IMR-90 (cell line): ENCODE measurements at regions not wholly inside any gene's neighbourhood (a gene's known extent, or its start where the extent isn't known, plus 50 kb on each side); places are given as distances from the start of the nearest gene placed in this dataset.
A peak's percentile ranks its signal among the peaks of the same experiment; 100 is the strongest.

Source experiments
- ATAC-seq: fragments of 200-7000 bp; cut with Tn5 transposase; 2 replicates; pipeline ENCODE4 v1.9.1; 2020; ENCODE audit warnings: low read depth, mild to moderate bottlenecking, moderate library complexity
- BruUV-seq: library from RNA; stranded (reverse); fragments of 400-500 nt; replicated peaks from 2 replicates; lab custom pipeline; 2021; lab: Mats Ljungman, UMichigan
- CTCF ChIA-PET: fragments of 300-600 bp; formaldehyde crosslinking; extraction: SDS; loops from one replicate; lab custom pipeline; 2021; ENCODE audit warnings: antibody characterized with exemption; lab: Yijun Ruan, JAX
- POLR2A ChIA-PET: fragments of 300-600 bp; sonication (Branson Sonifier 250); formaldehyde crosslinking; loops from one replicate; lab custom pipeline; 2022; ENCODE audit warnings: antibody characterized with exemption; ENCODE audit not compliant: unreplicated experiment; lab: Charles Lee
- DNase-seq: peaks from one replicate; pipeline ENCODE4 v3.0.0; 2013
- H2AFZ ChIP-seq: replicated peaks from 2 replicates; pipeline ENCODE3; 2013; ENCODE audit warnings: low read length, mild to moderate bottlenecking; ENCODE audit not compliant: poor library complexity
- H2AK5ac ChIP-seq: 2 replicates; pipeline ENCODE4 v1.6.1; 2013; ENCODE audit warnings: low read depth, low read length, inconsistent platforms
- H2AK9ac ChIP-seq: replicated peaks from 2 replicates; pipeline ENCODE3; 2013; ENCODE audit warnings: mild to moderate bottlenecking, low read depth, low read length, moderate library complexity; ENCODE audit not compliant: poor library complexity
- H2BK120ac ChIP-seq: 2 replicates; pipeline ENCODE4 v1.6.1; 2013; ENCODE audit warnings: low read depth, low read length, inconsistent platforms
- H2BK15ac ChIP-seq: 3 replicates; pipeline ENCODE4 v1.6.1; 2013; ENCODE audit warnings: low read depth, low read length, inconsistent platforms
- H2BK20ac ChIP-seq: 2 replicates; pipeline ENCODE4 v1.6.1; 2013; ENCODE audit warnings: low read depth, mild to moderate bottlenecking, inconsistent platforms, low read length, moderate library complexity
- H2BK5ac ChIP-seq: 2 replicates; pipeline ENCODE4 v1.6.1; 2013; ENCODE audit warnings: mild to moderate bottlenecking, low read depth, low read length, inconsistent platforms; ENCODE audit not compliant: poor library complexity, severe bottlenecking
- H3K14ac ChIP-seq: replicated peaks from 2 replicates; pipeline ENCODE4 v1.6.1; 2013; ENCODE audit warnings: low read depth, low read length, inconsistent platforms
- H3K18ac ChIP-seq: 2 replicates; pipeline ENCODE4 v1.6.1; 2013; ENCODE audit warnings: low read depth, low read length, control low read depth
- H3K23ac ChIP-seq: 2 replicates; pipeline ENCODE4 v1.6.1; 2013; ENCODE audit warnings: low read depth, low read length, inconsistent platforms
- H3K27ac ChIP-seq: 2 replicates; pipeline ENCODE4 v1.5.1; 2013; ENCODE audit warnings: mild to moderate bottlenecking, control low read depth, low read length; ENCODE audit not compliant: insufficient read depth
- H3K27me3 ChIP-seq: 2 replicates; pipeline ENCODE4 v1.6.1; 2013; ENCODE audit warnings: low read length; ENCODE audit not compliant: control insufficient read depth, insufficient read depth
- H3K36me3 ChIP-seq: 2 replicates; pipeline ENCODE4 v1.6.1; 2013; ENCODE audit warnings: low read length, mixed read lengths; ENCODE audit not compliant: control insufficient read depth, insufficient read depth
- H3K4ac ChIP-seq: 2 replicates; pipeline ENCODE4 v1.6.1; 2013; ENCODE audit warnings: low read depth, low read length, inconsistent platforms
- H3K4me1 ChIP-seq: 2 replicates; pipeline ENCODE4 v1.6.1; 2013; ENCODE audit warnings: low read length, mixed read lengths; ENCODE audit not compliant: control insufficient read depth, insufficient read depth
- H3K4me2 ChIP-seq: 2 replicates; pipeline ENCODE4 v1.6.1; 2013; ENCODE audit warnings: low read depth, mild to moderate bottlenecking, control low read depth, low read length, moderate library complexity
- H3K4me3 ChIP-seq: 2 replicates; pipeline ENCODE4 v1.5.1; 2013; ENCODE audit warnings: low read depth, mild to moderate bottlenecking, control low read depth, low read length, moderate library complexity; ENCODE audit not compliant: insufficient read depth
- H3K56ac ChIP-seq: 2 replicates; pipeline ENCODE4 v1.6.1; 2013; ENCODE audit warnings: low read length, inconsistent platforms; ENCODE audit not compliant: insufficient read depth; ENCODE audit errors: extremely low read depth
- H3K79me1 ChIP-seq, 2 experiments: 2 replicates each; pipeline ENCODE4 v1.6.1; 2013; ENCODE audit warnings: low read length in 2 of 2, inconsistent platforms in 1 of 2, low read depth in 1 of 2
- H3K9ac ChIP-seq: 2 replicates; pipeline ENCODE4 v1.6.1; 2013; ENCODE audit warnings: low read depth, low read length, control low read depth
- H3K9me1 ChIP-seq: 2 replicates; pipeline ENCODE4 v1.6.1; 2013; ENCODE audit warnings: low read length, inconsistent platforms; ENCODE audit not compliant: insufficient read depth
- H3K9me3 ChIP-seq: 2 replicates; pipeline ENCODE4 v1.6.1; 2013; ENCODE audit warnings: low read length; ENCODE audit not compliant: control insufficient read depth, insufficient read depth
- H4K20me1 ChIP-seq: 2 replicates; pipeline ENCODE4 v1.6.1; 2013; ENCODE audit warnings: low read length, inconsistent platforms; ENCODE audit not compliant: insufficient read depth
- H4K5ac ChIP-seq: 2 replicates; pipeline ENCODE4 v1.6.1; 2013; ENCODE audit warnings: mild to moderate bottlenecking, low read depth, low read length, control low read depth
- H4K8ac ChIP-seq, 2 experiments: 2 replicates each; pipeline ENCODE4 v1.6.1; 2013; ENCODE audit warnings: low read depth in 2 of 2, low read length in 2 of 2, control low read depth in 1 of 2, inconsistent platforms in 1 of 2
- H4K91ac ChIP-seq: 2 replicates; pipeline ENCODE4 v1.6.1; 2013; ENCODE audit warnings: low read depth, low read length, inconsistent platforms; ENCODE audit not compliant: insufficient read depth
- CEBPB ChIP-seq: IDR thresholded peaks from 2 replicates; pipeline ENCODE4 v1.6.1; 2012; ENCODE audit warnings: low read depth, low read length, improper control_type of control experiment
- CTCF ChIP-seq: conservative IDR thresholded peaks from 2 replicates; pipeline ENCODE4 v1.5.1; 2012; ENCODE audit warnings: mild to moderate bottlenecking, low read depth, low read length, improper control_type of control experiment
- FOS ChIP-seq: fragments of 150-350 bp; IDR thresholded peaks from 2 replicates; pipeline ENCODE4 v1.6.1; 2016; ENCODE audit warnings: low read depth, low read length
- MAFK ChIP-seq: IDR thresholded peaks from 2 replicates; pipeline ENCODE4 v1.6.1; 2012; ENCODE audit warnings: low read depth, low read length, improper control_type of control experiment
- MAZ ChIP-seq: IDR thresholded peaks from 2 replicates; pipeline ENCODE4 v1.6.1; 2012; ENCODE audit warnings: low read depth, mild to moderate bottlenecking, low read length, improper control_type of control experiment, moderate library complexity, borderline replicate concordance
- NFE2L2 ChIP-seq: fragments of 150-350 bp; IDR thresholded peaks from 2 replicates; pipeline ENCODE4 v1.6.1; 2016; ENCODE audit warnings: low read depth, mild to moderate bottlenecking, low read length
- POLR2A ChIP-seq: IDR thresholded peaks from 2 replicates; pipeline ENCODE4 v1.6.1; 2012; ENCODE audit warnings: mild to moderate bottlenecking, low read depth, low read length
- RCOR1 ChIP-seq: IDR thresholded peaks from 2 replicates; pipeline ENCODE4 v1.6.1; 2012; ENCODE audit warnings: mild to moderate bottlenecking, low read length, improper control_type of control experiment; ENCODE audit not compliant: insufficient replicate concordance
- WGBS, 2 experiments: methylation state at CpG; one replicate each; pipeline versions ENCODE4 v1.1.5 to v1.1.7; 2013; ENCODE audit warnings: missing lambda C conversion rate in 2 of 2; ENCODE audit not compliant: insufficient read length in 1 of 2; ENCODE audit errors: extremely low coverage in 2 of 2; 5-methylcytosine and 5-hydroxymethylcytosine counted together
- dilution Hi-C: fragments of 300-500 bp; cut with HindIII; formaldehyde crosslinking; loops from one replicate; pipeline ENCODE4 v1.14.3; 2018; ENCODE audit warnings: low sequenced_read_pairs; ENCODE audit not compliant: unreplicated experiment
- in situ Hi-C: fragments of 300-500 bp; cut with MboI; formaldehyde crosslinking; loops from 3 replicates; pipeline ENCODE4 v1.14.3; 2019; ENCODE audit warnings: low sequenced_read_pairs, inconsistent platforms, mixed read lengths
- intact Hi-C: fragments of 100-400 bp; cut with micrococcal nuclease; formaldehyde crosslinking; loops from 2 replicates; pipeline ENCODE4 v1.10.0; 2022

GRCh38 chr5:58912116-58912515 lies 329.2 kb downstream of the RAB3C start:
- H3K4me3 ChIP-seq, result no peak overlapping the region
- intact Hi-C loops, result no loop called here
- H3K4me2 ChIP-seq, result no peak overlapping the region
- no peak overlapping the region for H3K18ac ChIP-seq
- H3K79me1 ChIP-seq, result no peaks in the 10 kb centered on the region
- in situ Hi-C loops, result no loop called here
- H2AFZ ChIP-seq, result no peak overlapping the region
- H3K23ac ChIP-seq, result no peak overlapping the region
- H4K8ac ChIP-seq, result no peak overlapping the region
- H2BK15ac ChIP-seq, result no peak overlapping the region
- H3K14ac ChIP-seq, result no peak overlapping the region
- DNase-seq, result no peak
- H2BK20ac ChIP-seq, result no peak overlapping the region
- H2AK5ac ChIP-seq, result no peak overlapping the region
- no CpG with 5 or more reads among the region's 1 CpG for WGBS, 2 experiments
- dilution Hi-C loops, result no loop called here
- TF ChIP-seq CEBPB, result no peak
- no peak for TF ChIP-seq RCOR1
- no peak for TF ChIP-seq MAZ
- no peak for TF ChIP-seq FOS
- TF ChIP-seq CTCF, result no peak
- TF ChIP-seq NFE2L2, result peak; percentile 78
- TF ChIP-seq MAFK, result peak; percentile 43; the same call in 1 of the 2 replicates
- no peak for TF ChIP-seq POLR2A
- no peaks in the 10 kb centered on the region for H3K4me1 ChIP-seq
- H2BK120ac ChIP-seq, result no peak overlapping the region
- no peaks in the 10 kb centered on the region for H4K20me1 ChIP-seq
- H3K27ac ChIP-seq, result no peak overlapping the region
- no peaks in the 10 kb centered on the region for H3K9me3 ChIP-seq
- no peaks in the 10 kb centered on the region for H3K9me1 ChIP-seq
- ChIA-PET CTCF (no interaction called here), POLR2A (no interaction called here)
- H4K5ac ChIP-seq, result no peak overlapping the region
- no peak overlapping the region for H3K4ac ChIP-seq
- H3K9ac ChIP-seq, result no peak overlapping the region
- no TSS peak for BruUV-seq
- no peak overlapping the region for H4K91ac ChIP-seq
- H2AK9ac ChIP-seq, result no peak overlapping the region
- no peak for ATAC-seq
- H3K27me3 ChIP-seq, result peaks cover 2% of the 10 kb centered on the region; the same call in 1 of the 2 replicates
- H3K36me3 ChIP-seq, result no peaks in the 10 kb centered on the region
- H2BK5ac ChIP-seq, result no peak overlapping the region
- no peak overlapping the region for H3K56ac ChIP-seq
